GM12873 (cell line): ENCODE measurements at regions not wholly inside any gene's neighbourhood (a gene's known extent, or its start where the extent isn't known, plus 50 kb on each side); places are given as distances from the start of the nearest gene placed in this dataset.

Experiments
- CTCF ChIP-seq: IDR thresholded peaks from 2 replicates; pipeline ENCODE4 v1.5.1; 2012; ENCODE audit warnings: low read depth, mild to moderate bottlenecking, moderate library complexity, low read length, control low read depth; ENCODE audit not compliant: insufficient read depth; ENCODE audit errors: missing control alignments

- no peak for TF ChIP-seq CTCF
Measured at GRCh38 chr7:123324283-123324682, 124.5 kb upstream of the SLC13A1 start.

- no peak for TF ChIP-seq CTCF
Measured at GRCh38 chr7:123323689-123324088, 123.9 kb upstream of the SLC13A1 start.

GRCh38 chr7:123319911-123320310, 120.1 kb upstream of the SLC13A1 start:
- no peak for TF ChIP-seq CTCF

GRCh38 chr7:123314886-123315285, 115.1 kb upstream of the SLC13A1 start:
- TF ChIP-seq CTCF: no peak

- TF ChIP-seq CTCF: no peak
Measured at GRCh38 chr7:123308254-123308951, 108.6 kb upstream of the SLC13A1 start.

- no peak for TF ChIP-seq CTCF
Measured at GRCh38 chr7:123305840-123306375, 106.1 kb upstream of the SLC13A1 start.

- TF ChIP-seq CTCF: no peak
Measured at GRCh38 chr7:123303926-123304325, 104.2 kb upstream of the SLC13A1 start.
